Erythroblast (primary cell): ENCODE measurements at regions not wholly inside any gene's neighbourhood (a gene's known extent, or its start where the extent isn't known, plus 50 kb on each side); places are given as distances from the start of the nearest gene placed in this dataset.

Experiments
- DNase-seq, 2 experiments: peaks; one replicate each; lab custom pipeline; 2025; lab: John Stamatoyannopoulos, UW
- GATA1 ChIP-seq: IDR thresholded peaks from 2 replicates; pipeline ENCODE4 v1.6.1; 2011; ENCODE audit warnings: low read depth, mild to moderate bottlenecking, control low read depth, low read length, moderate library complexity
- POLR2A ChIP-seq: IDR thresholded peaks from 2 replicates; pipeline ENCODE4 v1.6.1; 2011; ENCODE audit warnings: mild to moderate bottlenecking, low read length

DNA sequence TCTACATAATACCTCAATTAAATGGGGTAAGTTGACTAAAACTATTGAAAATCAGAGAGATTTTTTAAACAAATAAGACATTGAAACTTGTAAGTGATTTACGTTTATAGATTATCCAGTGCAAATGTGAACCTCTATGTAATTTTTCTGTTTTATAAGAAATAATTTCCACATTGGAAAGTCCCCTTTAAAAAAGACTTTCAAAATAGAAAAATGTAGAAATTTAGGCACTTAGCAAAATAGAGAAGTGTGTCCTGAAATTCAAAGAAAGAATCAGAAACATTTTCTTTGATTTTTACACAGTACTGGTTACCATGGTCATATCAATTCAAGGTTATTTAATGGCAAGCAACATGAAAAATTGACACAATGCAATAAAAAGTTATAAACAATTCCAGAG, 290.9 kb upstream of the GPR149 start:
- no peak for DNase-seq
- TF ChIP-seq POLR2A = no peak
- no peak for TF ChIP-seq GATA1

- no peak for DNase-seq
- no peak for TF ChIP-seq POLR2A
- TF ChIP-seq GATA1 = no peak
Measured at GRCh38 chr3:154718053-154718452, 288.1 kb upstream of the GPR149 start.

DNA sequence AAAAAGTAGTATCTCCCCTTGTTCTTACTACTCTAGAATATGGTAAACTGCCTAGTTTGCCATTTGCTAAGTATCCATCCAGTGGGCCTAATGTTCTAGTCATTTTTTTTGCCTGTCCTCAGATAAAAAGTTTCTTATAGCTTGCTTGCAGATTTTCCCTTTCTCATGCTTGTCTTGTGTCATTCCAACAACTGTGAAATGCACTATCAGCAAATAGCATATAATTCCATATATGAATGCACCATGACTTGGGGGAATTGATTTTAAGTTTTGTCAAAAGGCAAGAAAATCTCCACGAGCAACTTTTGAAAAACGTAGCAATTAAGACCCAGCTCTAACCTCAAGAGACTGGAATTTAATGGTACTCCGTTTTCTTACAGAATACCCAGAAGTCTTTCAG, 286.2 kb upstream of the GPR149 start:
- no peak for DNase-seq
- TF ChIP-seq GATA1 = no peak
- TF ChIP-seq POLR2A = no peak

- DNase-seq = no peak
Measured at GRCh38 chr3:154708554-154708953, 278.6 kb upstream of the GPR149 start.

DNA sequence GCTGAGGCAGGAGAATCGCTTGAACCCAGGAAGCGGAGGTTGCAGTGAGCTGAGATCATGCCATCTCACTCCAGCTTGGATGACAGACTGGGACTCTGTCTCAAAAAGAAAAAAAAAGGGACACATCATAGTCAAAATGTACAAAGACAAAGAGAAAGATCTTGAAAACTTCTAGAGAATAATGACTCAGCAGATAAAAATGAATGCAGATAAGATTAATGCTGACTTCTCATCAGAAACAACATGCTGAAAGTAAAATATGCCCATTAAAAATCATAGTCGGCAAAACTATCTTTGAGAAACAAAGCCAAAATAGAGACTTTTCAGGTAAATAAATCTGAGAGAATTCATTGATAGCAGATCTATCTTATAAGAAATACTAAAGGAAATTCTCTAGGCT, 271.1 kb upstream of the GPR149 start:
- TF ChIP-seq GATA1 (no peak), POLR2A (no peak)
- DNase-seq = no peak

More at GRCh38 chr3:154708554-154708953, 278.6 kb upstream of the GPR149 start:
- no peak for TF ChIP-seq POLR2A
- no peak for TF ChIP-seq GATA1

GRCh38 chr3:154690413-154690812, 260.4 kb upstream of the GPR149 start:
- no peak for TF ChIP-seq POLR2A
- TF ChIP-seq GATA1 = no peak
- no peak for DNase-seq

DNA sequence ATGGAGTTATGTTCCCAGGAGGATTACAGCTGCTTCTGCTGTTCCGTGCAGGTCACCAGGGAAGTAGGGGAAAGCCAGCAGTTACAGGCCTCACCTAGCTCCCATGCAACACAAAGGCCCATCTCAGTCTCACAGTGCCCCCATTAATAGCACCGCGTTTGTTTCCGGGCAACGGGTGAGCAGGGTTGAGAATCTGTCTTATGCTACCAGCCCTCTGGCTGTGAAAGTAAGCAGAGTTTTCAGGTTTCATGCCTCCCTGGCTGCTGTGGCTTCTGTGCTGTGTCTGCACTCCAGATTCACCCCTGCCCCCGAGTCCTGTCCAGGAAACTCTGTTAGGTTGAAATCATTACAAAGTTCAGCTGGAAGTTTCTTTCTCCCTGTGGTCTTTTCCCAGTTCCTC, 254.4 kb upstream of the GPR149 start:
- TF ChIP-seq POLR2A = no peak
- TF ChIP-seq GATA1 = no peak

GRCh38 chr3:154684021-154684420, 254.0 kb upstream of the GPR149 start:
- DNase-seq = no peak
- TF ChIP-seq POLR2A = no peak
- TF ChIP-seq GATA1 = no peak

More for the DNA sequence above, 254.4 kb upstream of the GPR149 start:
- no peak for DNase-seq

DNA sequence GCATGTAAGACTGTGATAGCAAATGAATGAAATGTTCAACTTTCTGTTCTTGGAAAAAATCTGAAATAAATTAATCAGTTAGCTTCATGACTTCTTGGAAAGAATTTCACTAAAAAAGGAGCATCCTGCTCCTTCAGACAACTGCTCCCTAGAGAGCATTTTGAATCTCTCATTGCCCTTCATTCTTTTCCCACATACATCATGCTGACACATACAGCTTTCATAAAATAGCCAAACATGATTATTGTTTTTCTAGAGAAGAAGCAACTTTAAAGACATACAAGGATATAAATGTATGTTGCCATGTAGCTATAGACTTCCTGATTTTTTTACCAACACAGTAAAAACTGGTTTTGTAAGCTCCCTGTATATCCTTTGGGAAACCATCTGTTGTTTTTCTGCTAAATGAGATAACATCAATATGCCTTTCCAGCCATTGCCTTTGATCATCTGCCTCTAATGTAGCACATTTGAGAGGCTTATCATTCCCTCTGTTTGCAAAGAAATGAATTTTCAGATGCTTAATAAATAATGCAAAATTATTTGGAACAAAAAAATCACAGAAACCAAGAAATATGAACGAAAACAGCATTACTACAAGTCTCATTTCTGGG, 248.2 kb upstream of the GPR149 start:
- DNase-seq = no peak
- TF ChIP-seq GATA1 (no peak), POLR2A (no peak)

- TF ChIP-seq POLR2A = no peak
- TF ChIP-seq GATA1 = no peak
Measured at GRCh38 chr3:154668835-154669234, 238.8 kb upstream of the GPR149 start.

DNA sequence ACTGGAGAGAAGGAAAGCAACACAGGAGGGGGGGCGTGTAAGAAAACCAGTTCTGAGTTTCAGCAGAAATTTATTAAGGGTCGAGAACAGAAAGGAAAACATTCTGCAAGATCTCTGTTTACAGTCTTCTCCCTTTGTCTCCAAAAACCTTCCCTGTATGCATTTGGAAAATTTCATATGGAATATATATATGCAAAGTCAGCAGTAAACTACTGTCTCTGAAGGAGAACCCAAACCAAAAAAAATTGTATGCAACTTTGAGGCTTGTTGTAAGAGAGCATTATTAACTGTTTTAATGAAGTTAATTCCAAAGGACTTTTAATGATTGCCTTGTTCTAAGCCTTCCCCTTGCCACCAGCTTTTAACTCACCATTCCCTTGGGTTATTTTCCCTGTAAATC, 238.2 kb upstream of the GPR149 start:
- no peak for DNase-seq
- TF ChIP-seq POLR2A (no peak), GATA1 (no peak)

More at GRCh38 chr3:154668835-154669234, 238.8 kb upstream of the GPR149 start:
- no peak for DNase-seq

DNA sequence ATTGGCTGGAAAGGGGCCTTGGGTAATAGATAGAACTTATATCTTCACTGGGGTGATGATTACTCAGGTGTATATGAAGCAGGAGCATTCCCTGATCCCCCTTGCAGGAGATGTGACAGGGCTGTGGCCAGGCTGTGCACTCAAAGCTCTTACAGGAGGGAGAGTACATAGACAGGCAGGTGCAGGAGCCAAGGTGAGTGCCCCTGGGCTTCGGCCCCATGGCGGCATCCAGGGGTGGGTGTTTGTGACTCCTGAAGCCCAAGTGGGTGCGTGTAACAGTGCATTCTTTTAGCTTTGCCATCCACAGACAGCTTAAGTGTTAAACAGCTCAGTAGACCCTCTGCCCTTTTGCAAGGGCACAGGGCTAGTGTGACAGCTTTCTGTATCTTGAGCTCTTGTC, 236.6 kb upstream of the GPR149 start:
- no peak for TF ChIP-seq GATA1
- TF ChIP-seq POLR2A = no peak
- DNase-seq = no peak

DNA sequence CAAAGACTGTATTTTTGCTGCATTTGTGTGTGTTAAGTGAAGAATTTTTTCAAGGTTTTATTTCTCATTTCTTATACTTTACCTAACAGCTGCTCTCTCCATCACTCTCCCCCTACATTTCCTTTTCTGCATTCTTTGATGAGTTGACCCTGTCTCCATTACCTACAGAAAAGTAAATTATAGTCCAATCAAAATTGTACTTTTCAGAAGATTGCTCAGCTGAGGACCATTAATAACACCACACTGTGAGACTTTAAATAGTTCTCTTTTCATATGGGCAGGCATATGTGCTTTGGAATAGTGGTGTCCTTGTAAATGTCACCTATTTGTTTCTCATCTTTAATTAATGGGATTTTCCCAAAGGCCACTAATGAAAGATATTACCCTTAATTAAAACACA, 234.7 kb upstream of the GPR149 start:
- DNase-seq = no peak
- TF ChIP-seq GATA1 (no peak), POLR2A (no peak)

DNA sequence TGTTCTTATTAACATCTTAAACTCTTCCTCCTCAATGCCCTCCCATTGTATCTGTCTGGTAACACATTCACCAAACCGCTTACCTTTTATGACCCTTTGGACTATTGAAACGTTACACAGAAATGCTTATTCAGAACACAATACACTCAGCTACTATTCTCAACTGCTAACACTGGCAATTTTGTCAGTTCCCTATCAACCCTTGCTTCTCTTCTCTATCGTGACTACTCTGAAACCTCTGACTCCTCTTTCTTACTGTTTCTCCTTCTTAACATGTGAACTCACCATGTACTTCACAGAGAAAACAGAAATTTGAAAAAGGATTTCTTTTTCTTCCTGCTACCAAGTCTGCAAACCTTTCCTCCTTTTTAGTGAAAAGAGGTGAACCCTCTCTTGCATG, 232.9 kb upstream of the GPR149 start:
- no peak for DNase-seq
- TF ChIP-seq GATA1 (no peak), POLR2A (no peak)

- TF ChIP-seq GATA1 = no peak
- TF ChIP-seq POLR2A = no peak
- no peak for DNase-seq
Measured at GRCh38 chr3:154660811-154661210, 230.8 kb upstream of the GPR149 start.
